ENCODE measurements at regions not wholly inside any gene's neighbourhood (a gene's known extent, or its start where the extent isn't known, plus 50 kb on each side); places are given as distances from the start of the nearest gene placed in this dataset.
A peak's percentile ranks its signal among the peaks of the same experiment; 100 is the strongest.
"Not testable (repeated sequence)": the region's sequence is repeated elsewhere in the genome, so short reads cannot be mapped to it uniquely, and the experiment has no call there.

GRCh38 chr1:181314010-181314409 lies 169.3 kb upstream of the CACNA1E start:
- Mint-ChIP-seq H3K4me1 (peaks cover 27% of the 10 kb centered on the region), H3K27me3 (peaks cover 53% of the 10 kb centered on the region), H3K27ac (no peak overlapping the region), H3K36me3 (ENCODE audit: low read depth) (no peaks in the 10 kb centered on the region), H3K4me3 (no peak overlapping the region), H3K9me3 (no peaks in the 10 kb centered on the region)
- ChIA-PET POLR2A (no interaction called here), CTCF (interaction anchor here (0.7 to 1.6 kb wide), 2 partner anchors 75 to 877 kb away, joined by 3 read pairs; no protein-coding TSS in a partner anchor)
- no peak for DNase-seq

- H3K27me3 Mint-ChIP-seq = peaks cover 63% of the 10 kb centered on the region
- ChIA-PET POLR2A (no interaction called here), CTCF (no interaction called here)
- peaks cover 28% of the 10 kb centered on the region for H3K4me1 Mint-ChIP-seq
- H3K4me3 Mint-ChIP-seq = no peak overlapping the region
- DNase-seq = no peak
- no peaks in the 10 kb centered on the region for H3K36me3 Mint-ChIP-seq (ENCODE audit: low read depth)
- no peak overlapping the region for H3K27ac Mint-ChIP-seq
- H3K9me3 Mint-ChIP-seq = no peaks in the 10 kb centered on the region
Measured at GRCh38 chr1:181314959-181315358, 168.4 kb upstream of the CACNA1E start.

- no peak for DNase-seq
Measured at GRCh38 chr1:181317261-181317930, 165.9 kb upstream of the CACNA1E start.

GRCh38 chr1:181318022-181318857 lies 165.1 kb upstream of the CACNA1E start:
- ChIA-PET CTCF (no interaction called here), POLR2A (no interaction called here)
- H3K4me1 Mint-ChIP-seq = peaks cover 28% of the 10 kb centered on the region
- H3K27ac Mint-ChIP-seq = no peak overlapping the region
- H3K4me3 Mint-ChIP-seq = peak overlapping the region; percentile 44
- no peaks in the 10 kb centered on the region for H3K36me3 Mint-ChIP-seq (ENCODE audit: low read depth)
- no peak for DNase-seq
- peaks cover 67% of the 10 kb centered on the region for H3K27me3 Mint-ChIP-seq
- no peaks in the 10 kb centered on the region for H3K9me3 Mint-ChIP-seq

More at GRCh38 chr1:181317261-181317930, 165.9 kb upstream of the CACNA1E start:
- POLR2A ChIA-PET = no interaction called here
- Mint-ChIP-seq H3K27ac (no peak overlapping the region), H3K4me3 (no peak overlapping the region), H3K4me1 (peaks cover 28% of the 10 kb centered on the region), H3K9me3 (no peaks in the 10 kb centered on the region), H3K36me3 (ENCODE audit: low read depth) (no peaks in the 10 kb centered on the region), H3K27me3 (peaks cover 72% of the 10 kb centered on the region)
- CTCF ChIA-PET = no interaction called here

GRCh38 chr1:181318858-181319235 lies 164.5 kb upstream of the CACNA1E start:
- H3K36me3 Mint-ChIP-seq (ENCODE audit: low read depth) = no peaks in the 10 kb centered on the region
- CTCF ChIA-PET = no interaction called here
- no peaks in the 10 kb centered on the region for H3K9me3 Mint-ChIP-seq
- no peak for DNase-seq
- peaks cover 28% of the 10 kb centered on the region for H3K4me1 Mint-ChIP-seq
- no peak overlapping the region for H3K27ac Mint-ChIP-seq
- H3K4me3 Mint-ChIP-seq = peak overlapping the region; percentile 44
- peaks cover 67% of the 10 kb centered on the region for H3K27me3 Mint-ChIP-seq
- POLR2A ChIA-PET = no interaction called here

GRCh38 chr1:181319907-181320306 lies 163.4 kb upstream of the CACNA1E start:
- no peak overlapping the region for H3K27ac Mint-ChIP-seq
- H3K27me3 Mint-ChIP-seq = peaks cover 58% of the 10 kb centered on the region
- no peaks in the 10 kb centered on the region for H3K9me3 Mint-ChIP-seq
- peaks cover 23% of the 10 kb centered on the region for H3K4me1 Mint-ChIP-seq
- ChIA-PET POLR2A (no interaction called here), CTCF (interaction anchor here (0.6 kb wide), 1 partner anchor 104 kb away, joined by 3 read pairs; no protein-coding TSS in a partner anchor)
- H3K4me3 Mint-ChIP-seq = no peak overlapping the region
- DNase-seq = no peak
- no peaks in the 10 kb centered on the region for H3K36me3 Mint-ChIP-seq (ENCODE audit: low read depth)

- ChIA-PET CTCF (no interaction called here), POLR2A (no interaction called here)
- no peak overlapping the region for H3K4me3 Mint-ChIP-seq
- H3K9me3 Mint-ChIP-seq = no peaks in the 10 kb centered on the region
- H3K27me3 Mint-ChIP-seq = peaks cover 10% of the 10 kb centered on the region
- H3K4me1 Mint-ChIP-seq = peaks cover 12% of the 10 kb centered on the region
- H3K36me3 Mint-ChIP-seq (ENCODE audit: low read depth) = no peaks in the 10 kb centered on the region
- DNase-seq = no peak
- no peak overlapping the region for H3K27ac Mint-ChIP-seq
Measured at GRCh38 chr1:181324797-181325616, 158.3 kb upstream of the CACNA1E start.

- H3K4me1 Mint-ChIP-seq = peaks cover 12% of the 10 kb centered on the region
- POLR2A ChIA-PET; H3K27ac Mint-ChIP-seq; H3K9me3 Mint-ChIP-seq; CTCF ChIA-PET; H3K36me3 Mint-ChIP-seq (ENCODE audit: low read depth); H3K4me3 Mint-ChIP-seq; H3K27me3 Mint-ChIP-seq; DNase-seq: not testable (repeated sequence)
Measured at GRCh38 chr1:181325765-181326164, 157.6 kb upstream of the CACNA1E start.

GRCh38 chr1:181326348-181326747 lies 157.0 kb upstream of the CACNA1E start:
- Mint-ChIP-seq H3K27ac (no peak overlapping the region), H3K4me3 (no peak overlapping the region), H3K36me3 (ENCODE audit: low read depth) (no peaks in the 10 kb centered on the region), H3K9me3 (no peaks in the 10 kb centered on the region), H3K27me3 (peaks cover 2% of the 10 kb centered on the region), H3K4me1 (peaks cover 12% of the 10 kb centered on the region)
- ChIA-PET CTCF (no interaction called here), POLR2A (no interaction called here)
- no peak for DNase-seq

- H3K9me3 Mint-ChIP-seq = no peaks in the 10 kb centered on the region
- DNase-seq = no peak
- H3K27ac Mint-ChIP-seq = no peak overlapping the region
- no peaks in the 10 kb centered on the region for H3K27me3 Mint-ChIP-seq
- no peaks in the 10 kb centered on the region for H3K36me3 Mint-ChIP-seq (ENCODE audit: low read depth)
- CTCF ChIA-PET = interaction anchor here (0.8 to 1.0 kb wide), 2 partner anchors 12 to 20 kb away, joined by 3 read pairs; no protein-coding TSS in a partner anchor
- peaks cover 12% of the 10 kb centered on the region for H3K4me1 Mint-ChIP-seq
- POLR2A ChIA-PET = no interaction called here
- H3K4me3 Mint-ChIP-seq = no peak overlapping the region
Measured at GRCh38 chr1:181327796-181328195, 155.5 kb upstream of the CACNA1E start.

GRCh38 chr1:181334724-181335123 lies 148.6 kb upstream of the CACNA1E start:
- no peak overlapping the region for H3K27ac Mint-ChIP-seq
- H3K9me3 Mint-ChIP-seq = no peaks in the 10 kb centered on the region
- POLR2A ChIA-PET = no interaction called here
- H3K27me3 Mint-ChIP-seq = no peaks in the 10 kb centered on the region
- no peaks in the 10 kb centered on the region for H3K36me3 Mint-ChIP-seq (ENCODE audit: low read depth)
- no peak overlapping the region for H3K4me3 Mint-ChIP-seq
- DNase-seq = no peak
- H3K4me1 Mint-ChIP-seq = no peaks in the 10 kb centered on the region
- CTCF ChIA-PET = interaction anchor here (0.6 kb wide), 1 partner anchor 25 kb away, joined by 3 read pairs; no protein-coding TSS in a partner anchor

GRCh38 chr1:181335631-181336030 lies 147.7 kb upstream of the CACNA1E start:
- Mint-ChIP-seq H3K9me3 (no peaks in the 10 kb centered on the region), H3K4me3 (no peak overlapping the region), H3K4me1 (no peaks in the 10 kb centered on the region), H3K36me3 (ENCODE audit: low read depth) (no peaks in the 10 kb centered on the region), H3K27me3 (no peaks in the 10 kb centered on the region), H3K27ac (no peak overlapping the region)
- ChIA-PET POLR2A (no interaction called here), CTCF (no interaction called here)
- DNase-seq = no peak

- H3K4me1 Mint-ChIP-seq = no peaks in the 10 kb centered on the region
- H3K27me3 Mint-ChIP-seq = no peaks in the 10 kb centered on the region
- no peaks in the 10 kb centered on the region for H3K9me3 Mint-ChIP-seq
- POLR2A ChIA-PET = no interaction called here
- H3K4me3 Mint-ChIP-seq = no peak overlapping the region
- H3K36me3 Mint-ChIP-seq (ENCODE audit: low read depth) = no peaks in the 10 kb centered on the region
- DNase-seq = no peak
- CTCF ChIA-PET = no interaction called here
- no peak overlapping the region for H3K27ac Mint-ChIP-seq
Measured at GRCh38 chr1:181341026-181341632, 142.2 kb upstream of the CACNA1E start.
